PC-9 (cell line): ENCODE measurements at regions not wholly inside any gene's neighbourhood (a gene's known extent, or its start where the extent isn't known, plus 50 kb on each side); places are given as distances from the start of the nearest gene placed in this dataset.
A peak's percentile ranks its signal among the peaks of the same experiment; 100 is the strongest.

Experiments used
- BruUV-seq: library from RNA; stranded (reverse); fragments of 400-500 nt; replicated peaks from 2 replicates; lab custom pipeline; 2021; lab: Mats Ljungman, UMichigan
- CTCF ChIA-PET: fragments of 300-600 bp; sonication (Branson Sonifier 250); formaldehyde crosslinking; loops from one replicate; lab custom pipeline; 2022; ENCODE audit warnings: antibody characterized with exemption; lab: Charles Lee
- POLR2A ChIA-PET: fragments of 300-600 bp; sonication (Branson Sonifier 250); formaldehyde crosslinking; loops from one replicate; lab custom pipeline; 2022; ENCODE audit warnings: antibody characterized with exemption; ENCODE audit not compliant: unreplicated experiment; lab: Charles Lee
- DNase-seq, 2 experiments: peaks; one replicate each; pipeline versions ENCODE4 v3.0.0 to v3.0.0-alpha.2; 2015 to 2022; ENCODE audit warnings: mixed read lengths in 1 of 2
- H2AFZ ChIP-seq: fragments of 200-600 bp; sonication (generic); 2 replicates; pipeline ENCODE4 v1.8.1; 2017; ENCODE audit warnings: antibody characterized with exemption
- H3F3A ChIP-seq: fragments of 200-600 bp; sonication (generic); 2 replicates; pipeline ENCODE4 v1.8.1; 2017; ENCODE audit warnings: antibody characterized with exemption, mild to moderate bottlenecking, low read depth; ENCODE audit not compliant: insufficient read depth
- H3K27ac ChIP-seq: fragments of 200-600 bp; sonication (generic); 2 replicates; pipeline ENCODE4 v1.6.1; 2016; ENCODE audit warnings: mixed run types
- H3K27me3 ChIP-seq: fragments of 200-600 bp; sonication (generic); 2 replicates; pipeline ENCODE4 v1.6.1; 2016; ENCODE audit warnings: low read depth, mixed run types; ENCODE audit not compliant: insufficient read depth
- H3K36me3 ChIP-seq: fragments of 200-600 bp; sonication (generic); 2 replicates; pipeline ENCODE4 v1.6.1; 2016; ENCODE audit warnings: low read depth, mixed run types
- H3K4me1 ChIP-seq: fragments of 200-600 bp; sonication (generic); replicated peaks from 2 replicates; pipeline ENCODE4 v1.6.1; 2016; ENCODE audit warnings: mixed run types; ENCODE audit not compliant: insufficient read depth
- H3K4me2 ChIP-seq: fragments of 200-600 bp; sonication (generic); 2 replicates; pipeline ENCODE4 v1.6.1; 2017; ENCODE audit warnings: mixed run types
- H3K4me3 ChIP-seq: fragments of 200-600 bp; sonication (generic); 2 replicates; pipeline ENCODE4 v1.6.1; 2016; ENCODE audit warnings: mixed run types
- H3K79me2 ChIP-seq: fragments of 200-600 bp; sonication (generic); 2 replicates; pipeline ENCODE4 v1.6.1; 2017; ENCODE audit warnings: low read depth, mixed run types
- H3K9me2 ChIP-seq: fragments of 200-600 bp; sonication (generic); 2 replicates; pipeline ENCODE4 v1.8.1; 2017; ENCODE audit warnings: mild to moderate bottlenecking; ENCODE audit not compliant: insufficient read depth
- H3K9me3 ChIP-seq: fragments of 200-600 bp; sonication (generic); 2 replicates; pipeline ENCODE4 v1.8.1; 2016; ENCODE audit warnings: low read depth; ENCODE audit not compliant: insufficient read depth
- H4K20me1 ChIP-seq: fragments of 200-600 bp; sonication (generic); 2 replicates; pipeline ENCODE4 v1.8.1; 2017; ENCODE audit not compliant: insufficient read depth
- EZH2 ChIP-seq: fragments of 200-600 bp; sonication (generic); IDR thresholded peaks from 2 replicates; pipeline ENCODE4 v1.8.0; 2017; ENCODE audit warnings: antibody characterized with exemption, low read depth
- intact Hi-C: fragments of 100-400 bp; cut with micrococcal nuclease; formaldehyde crosslinking; loops from one replicate; pipeline ENCODE4 v1.10.0; 2022; ENCODE audit not compliant: unreplicated experiment
- TF ChIP-seq, protein P1 (sequence below): fragments of 200-600 bp; sonication (generic); conservative IDR thresholded peaks from 2 replicates; pipeline ENCODE4 v1.6.1; 2017; ENCODE audit warnings: mixed run types, antibody characterized with exemption, mild to moderate bottlenecking, moderate library complexity

DNA sequence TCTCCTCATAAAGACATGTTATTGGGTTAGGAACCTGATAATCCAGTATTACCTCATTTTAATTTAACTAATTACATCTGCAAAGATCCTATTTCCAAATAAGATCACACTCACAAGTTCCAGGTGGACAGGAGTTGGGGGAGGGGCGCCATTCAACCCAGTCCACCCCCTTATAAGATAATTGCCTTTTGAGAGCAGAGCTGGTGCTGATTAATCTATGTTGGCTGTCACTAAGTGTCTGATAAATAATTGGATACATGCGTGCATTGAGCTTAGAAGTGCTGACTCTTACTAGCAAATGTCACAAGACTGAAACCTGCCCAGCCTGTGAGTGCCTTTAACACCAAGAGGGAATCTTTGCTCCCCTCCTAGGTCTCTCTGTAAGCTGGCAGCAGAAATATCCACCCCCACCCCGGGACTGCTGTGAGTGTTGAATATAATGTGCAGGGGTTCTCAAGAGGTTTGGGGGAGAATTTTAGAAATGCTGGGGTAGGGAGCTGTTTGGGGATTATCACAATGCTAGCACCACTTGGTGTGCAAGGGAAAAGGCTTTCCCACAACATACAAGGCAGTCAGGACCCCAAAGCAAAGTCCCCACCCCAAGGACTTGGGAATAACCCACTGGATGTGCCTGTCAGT, 87.5 kb downstream of the ANKRD60 start:
- Histone ChIP-seq H3F3A (peaks cover 10% of the 10 kb centered on the region), H2AFZ (no peak overlapping the region), H3K9me2 (no peaks in the 10 kb centered on the region), H3K27me3 (no peaks in the 10 kb centered on the region), H3K79me2 (no peaks in the 10 kb centered on the region), H3K4me1 (peaks cover 59% of the 10 kb centered on the region), H3K4me2 (peak overlapping the region; percentile 61), H4K20me1 (no peaks in the 10 kb centered on the region), H3K9me3 (no peaks in the 10 kb centered on the region; the same call in 1 of the 2 replicates), H3K36me3 (no peaks in the 10 kb centered on the region), H3K4me3 (no peak overlapping the region), H3K27ac (0 out of 2 replicates have a peak overlapping the region, but pooled peaks have one; percentile 57)
- POLR2A ChIA-PET, result interaction anchor here (0.5 kb wide), 1 partner anchor 9 kb away, joined by 7 read pairs; no protein-coding TSS in a partner anchor
- no TSS peak for BruUV-seq
- TF ChIP-seq, protein P1, sequence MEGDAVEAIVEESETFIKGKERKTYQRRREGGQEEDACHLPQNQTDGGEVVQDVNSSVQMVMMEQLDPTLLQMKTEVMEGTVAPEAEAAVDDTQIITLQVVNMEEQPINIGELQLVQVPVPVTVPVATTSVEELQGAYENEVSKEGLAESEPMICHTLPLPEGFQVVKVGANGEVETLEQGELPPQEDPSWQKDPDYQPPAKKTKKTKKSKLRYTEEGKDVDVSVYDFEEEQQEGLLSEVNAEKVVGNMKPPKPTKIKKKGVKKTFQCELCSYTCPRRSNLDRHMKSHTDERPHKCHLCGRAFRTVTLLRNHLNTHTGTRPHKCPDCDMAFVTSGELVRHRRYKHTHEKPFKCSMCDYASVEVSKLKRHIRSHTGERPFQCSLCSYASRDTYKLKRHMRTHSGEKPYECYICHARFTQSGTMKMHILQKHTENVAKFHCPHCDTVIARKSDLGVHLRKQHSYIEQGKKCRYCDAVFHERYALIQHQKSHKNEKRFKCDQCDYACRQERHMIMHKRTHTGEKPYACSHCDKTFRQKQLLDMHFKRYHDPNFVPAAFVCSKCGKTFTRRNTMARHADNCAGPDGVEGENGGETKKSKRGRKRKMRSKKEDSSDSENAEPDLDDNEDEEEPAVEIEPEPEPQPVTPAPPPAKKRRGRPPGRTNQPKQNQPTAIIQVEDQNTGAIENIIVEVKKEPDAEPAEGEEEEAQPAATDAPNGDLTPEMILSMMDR, result no peak
- no peak for TF ChIP-seq EZH2
- intact Hi-C loops, result no loop called here
- DNase-seq, result peak in 1 of 2 experiments; percentile 59
- CTCF ChIA-PET, result interaction anchor here (0.6 kb wide), 1 partner anchor 9 kb away, joined by 3 read pairs; no protein-coding TSS in a partner anchor

DNA sequence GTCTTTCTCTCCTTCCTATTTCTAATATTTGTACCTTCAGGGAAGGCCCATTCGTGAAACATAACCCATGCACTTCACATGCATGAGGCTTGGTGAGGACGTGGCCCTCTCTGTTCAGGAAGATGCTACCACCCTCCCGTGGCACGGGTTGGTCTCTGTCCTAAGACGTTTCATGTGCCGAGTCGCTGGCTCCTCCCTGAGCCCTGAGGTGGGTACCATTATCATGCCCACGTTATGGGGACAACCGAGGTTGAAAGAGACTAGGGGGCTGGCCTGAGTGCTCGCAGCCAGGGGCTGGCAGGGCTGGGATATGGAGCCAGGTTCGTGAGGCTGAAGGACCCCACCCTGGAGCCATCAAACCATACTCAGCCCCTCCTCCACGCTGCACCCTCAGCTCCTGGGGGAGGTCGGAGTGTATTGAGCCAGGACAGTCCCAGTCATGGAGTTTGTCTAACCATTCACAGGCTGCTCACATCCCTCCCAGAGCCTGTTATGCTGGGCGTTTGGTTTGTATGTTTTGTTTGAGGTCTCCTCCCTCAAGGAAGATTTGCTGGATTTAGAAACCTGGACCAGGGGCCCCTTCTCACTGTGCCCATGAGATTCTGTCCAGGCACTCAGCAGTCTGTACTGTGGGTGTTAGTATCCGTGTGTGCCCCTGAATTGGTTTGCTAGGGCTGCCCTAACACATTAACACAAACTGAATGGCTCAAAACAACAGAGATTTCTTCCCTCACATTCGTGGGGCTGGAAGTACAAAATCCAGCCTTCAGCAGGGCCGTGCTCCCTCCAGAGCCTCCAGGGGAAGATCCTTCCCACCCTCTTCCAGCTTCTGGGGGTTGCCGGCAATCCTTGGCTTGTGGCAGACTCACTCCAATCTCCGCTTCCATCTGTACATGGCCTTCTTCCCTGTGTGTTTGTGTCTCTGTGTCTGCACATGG, 88.3 kb downstream of the ANKRD60 start:
- Histone ChIP-seq H3K27ac (0 out of 2 replicates have a peak overlapping the region, but pooled peaks have one; percentile 57), H3K36me3 (no peaks in the 10 kb centered on the region), H3K27me3 (no peaks in the 10 kb centered on the region), H3F3A (peaks cover 16% of the 10 kb centered on the region), H3K4me1 (peaks cover 63% of the 10 kb centered on the region), H4K20me1 (no peaks in the 10 kb centered on the region), H3K9me2 (no peaks in the 10 kb centered on the region), H3K4me3 (no peak overlapping the region), H3K79me2 (no peaks in the 10 kb centered on the region), H3K9me3 (no peaks in the 10 kb centered on the region; the same call in 1 of the 2 replicates), H3K4me2 (0 out of 2 replicates have a peak overlapping the region, but pooled peaks have one; percentile 61), H2AFZ (no peak overlapping the region)
- no TSS peak for BruUV-seq
- intact Hi-C loops, result no loop called here
- DNase-seq, result no peak
- ChIA-PET CTCF (no interaction called here), POLR2A (interaction anchor here (0.5 kb wide), 1 partner anchor 8 kb away, joined by 7 read pairs; no protein-coding TSS in a partner anchor)
- TF ChIP-seq, protein P1, result no peak
- no peak for TF ChIP-seq EZH2

DNA sequence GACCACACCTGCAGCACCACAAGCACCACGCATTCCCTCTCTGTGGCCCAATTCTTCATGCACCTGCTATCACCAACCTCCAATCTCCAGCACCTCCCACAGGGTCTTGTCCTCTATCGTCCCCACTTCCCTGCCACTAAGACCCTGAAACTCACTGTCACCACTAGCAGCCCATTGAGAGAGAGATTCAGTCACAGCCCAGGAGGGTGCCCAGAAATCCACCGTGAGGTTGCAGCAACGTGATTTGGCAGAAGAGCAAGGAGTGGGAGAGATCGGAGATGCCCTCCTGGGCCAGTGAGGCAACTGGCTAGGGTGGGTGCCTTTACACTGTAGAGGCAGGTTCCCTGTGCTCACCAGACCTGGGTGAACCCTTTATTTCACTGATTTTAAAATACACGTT, 90.1 kb downstream of the ANKRD60 start:
- Histone ChIP-seq H3K27ac (no peak overlapping the region), H3K36me3 (no peaks in the 10 kb centered on the region), H2AFZ (no peak overlapping the region), H3K4me2 (no peak overlapping the region), H3K9me2 (no peaks in the 10 kb centered on the region), H3K4me3 (no peak overlapping the region), H3K79me2 (no peaks in the 10 kb centered on the region), H3K4me1 (peaks cover 73% of the 10 kb centered on the region), H3F3A (peaks cover 22% of the 10 kb centered on the region), H3K9me3 (no peaks in the 10 kb centered on the region; the same call in 1 of the 2 replicates), H3K27me3 (no peaks in the 10 kb centered on the region), H4K20me1 (no peaks in the 10 kb centered on the region)
- no peak for DNase-seq
- TF ChIP-seq EZH2, result no peak
- TF ChIP-seq, protein P1, result no peak
- ChIA-PET CTCF (no interaction called here), POLR2A (interaction anchor here (0.6 kb wide), 1 partner anchor 236 kb away, joined by 3 read pairs; no protein-coding TSS in a partner anchor)
- no TSS peak for BruUV-seq
- intact Hi-C loops, result no loop called here
